Smooth muscle cell (in vitro differentiated cells): ENCODE measurements at regions not wholly inside any gene's neighbourhood (a gene's known extent, or its start where the extent isn't known, plus 50 kb on each side); places are given as distances from the start of the nearest gene placed in this dataset.

Source experiments
- DNase-seq: peaks from one replicate; lab custom pipeline; 2025; ENCODE audit not compliant: unreplicated experiment; lab: John Stamatoyannopoulos, UW
- H2AFZ ChIP-seq: fragments of 200-600 bp; sonication (generic); 2 replicates; pipeline ENCODE4 v1.6.0; 2016; ENCODE audit warnings: antibody characterized with exemption, low read depth, mild to moderate bottlenecking
- H3F3A ChIP-seq: fragments of 200-600 bp; sonication (generic); 2 replicates; pipeline ENCODE4 v1.6.0; 2017; ENCODE audit warnings: antibody characterized with exemption, low read depth
- H3K27ac ChIP-seq: fragments of 200-600 bp; sonication (generic); 2 replicates; pipeline ENCODE4 v1.5.1; 2016; ENCODE audit warnings: low read depth, mild to moderate bottlenecking
- H3K27me3 ChIP-seq: fragments of 200-600 bp; sonication (generic); 2 replicates; pipeline ENCODE4 v1.6.1; 2016; ENCODE audit warnings: low read depth, mild to moderate bottlenecking
- H3K36me3 ChIP-seq: fragments of 200-600 bp; sonication (generic); 2 replicates; pipeline ENCODE4 v1.5.1; 2016; ENCODE audit warnings: low read depth
- H3K4me1 ChIP-seq: fragments of 200-600 bp; sonication (generic); 2 replicates; pipeline ENCODE4 v1.5.1; 2016; ENCODE audit warnings: low read depth
- H3K4me2 ChIP-seq: fragments of 200-600 bp; sonication (generic); 2 replicates; pipeline ENCODE4 v1.6.0; 2016; ENCODE audit warnings: mild to moderate bottlenecking
- H3K4me3 ChIP-seq: fragments of 200-600 bp; sonication (generic); 2 replicates; pipeline ENCODE4 v1.5.1; 2016; ENCODE audit warnings: mild to moderate bottlenecking
- H3K79me2 ChIP-seq: fragments of 200-600 bp; sonication (generic); 2 replicates; pipeline ENCODE4 v1.6.0; 2016; ENCODE audit warnings: low read depth, mild to moderate bottlenecking
- H3K9ac ChIP-seq: fragments of 200-600 bp; sonication (generic); 2 replicates; pipeline ENCODE4 v1.6.0; 2016; ENCODE audit warnings: low read depth
- H3K9me3 ChIP-seq: fragments of 200-600 bp; sonication (generic); replicated peaks from 2 replicates; pipeline ENCODE4 v1.5.1; 2016; ENCODE audit warnings: low read depth
- H4K20me1 ChIP-seq: fragments of 200-600 bp; sonication (generic); 2 replicates; pipeline ENCODE4 v1.6.0; 2016; ENCODE audit warnings: low read depth
- WGBS: methylation state at CpG from one replicate; pipeline ENCODE4 v1.1.7; 2016; ENCODE audit warnings: low lambda C conversion rate; 5-methylcytosine and 5-hydroxymethylcytosine counted together
- TF ChIP-seq, protein P1 (sequence below): fragments of 200-600 bp; sonication (generic); IDR thresholded peaks from 2 replicates; pipeline ENCODE4 v1.5.1; 2017; ENCODE audit warnings: borderline replicate concordance, mild to moderate bottlenecking, antibody characterized with exemption; ENCODE audit not compliant: insufficient read depth, poor library complexity, severe bottlenecking

GRCh38 chr21:16034446-16035190 lies 304.8 kb downstream of the USP25 start:
- TF ChIP-seq, protein P1, sequence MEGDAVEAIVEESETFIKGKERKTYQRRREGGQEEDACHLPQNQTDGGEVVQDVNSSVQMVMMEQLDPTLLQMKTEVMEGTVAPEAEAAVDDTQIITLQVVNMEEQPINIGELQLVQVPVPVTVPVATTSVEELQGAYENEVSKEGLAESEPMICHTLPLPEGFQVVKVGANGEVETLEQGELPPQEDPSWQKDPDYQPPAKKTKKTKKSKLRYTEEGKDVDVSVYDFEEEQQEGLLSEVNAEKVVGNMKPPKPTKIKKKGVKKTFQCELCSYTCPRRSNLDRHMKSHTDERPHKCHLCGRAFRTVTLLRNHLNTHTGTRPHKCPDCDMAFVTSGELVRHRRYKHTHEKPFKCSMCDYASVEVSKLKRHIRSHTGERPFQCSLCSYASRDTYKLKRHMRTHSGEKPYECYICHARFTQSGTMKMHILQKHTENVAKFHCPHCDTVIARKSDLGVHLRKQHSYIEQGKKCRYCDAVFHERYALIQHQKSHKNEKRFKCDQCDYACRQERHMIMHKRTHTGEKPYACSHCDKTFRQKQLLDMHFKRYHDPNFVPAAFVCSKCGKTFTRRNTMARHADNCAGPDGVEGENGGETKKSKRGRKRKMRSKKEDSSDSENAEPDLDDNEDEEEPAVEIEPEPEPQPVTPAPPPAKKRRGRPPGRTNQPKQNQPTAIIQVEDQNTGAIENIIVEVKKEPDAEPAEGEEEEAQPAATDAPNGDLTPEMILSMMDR, result no peak
- no peak overlapping the region for H3K4me3 ChIP-seq
- H3K79me2 ChIP-seq, result no peaks in the 10 kb centered on the region
- H3K9ac ChIP-seq, result no peak overlapping the region
- H4K20me1 ChIP-seq, result no peaks in the 10 kb centered on the region
- H3K27ac ChIP-seq, result no peak overlapping the region
- WGBS, result 0% methylated on average over 1 of the region's 1 CpG
- no peaks in the 10 kb centered on the region for H3F3A ChIP-seq
- no peaks in the 10 kb centered on the region for H3K9me3 ChIP-seq
- no peak for DNase-seq
- no peak overlapping the region for H3K4me2 ChIP-seq
- H3K36me3 ChIP-seq, result no peaks in the 10 kb centered on the region
- no peak overlapping the region for H2AFZ ChIP-seq
- no peaks in the 10 kb centered on the region for H3K4me1 ChIP-seq
- H3K27me3 ChIP-seq, result no peaks in the 10 kb centered on the region

GRCh38 chr21:16037421-16037955 lies 307.7 kb downstream of the USP25 start:
- no peak overlapping the region for H3K27ac ChIP-seq
- DNase-seq, result no peak
- 82% methylated on average over 5 of the region's 5 CpGs for WGBS
- H4K20me1 ChIP-seq, result no peaks in the 10 kb centered on the region
- no peaks in the 10 kb centered on the region for H3F3A ChIP-seq
- no peaks in the 10 kb centered on the region for H3K79me2 ChIP-seq
- TF ChIP-seq, protein P1, result no peak
- no peaks in the 10 kb centered on the region for H3K9me3 ChIP-seq
- no peaks in the 10 kb centered on the region for H3K36me3 ChIP-seq
- no peaks in the 10 kb centered on the region for H3K27me3 ChIP-seq
- H3K4me2 ChIP-seq, result no peak overlapping the region
- no peak overlapping the region for H3K4me3 ChIP-seq
- no peak overlapping the region for H2AFZ ChIP-seq
- H3K4me1 ChIP-seq, result no peaks in the 10 kb centered on the region
- H3K9ac ChIP-seq, result no peak overlapping the region

DNA sequence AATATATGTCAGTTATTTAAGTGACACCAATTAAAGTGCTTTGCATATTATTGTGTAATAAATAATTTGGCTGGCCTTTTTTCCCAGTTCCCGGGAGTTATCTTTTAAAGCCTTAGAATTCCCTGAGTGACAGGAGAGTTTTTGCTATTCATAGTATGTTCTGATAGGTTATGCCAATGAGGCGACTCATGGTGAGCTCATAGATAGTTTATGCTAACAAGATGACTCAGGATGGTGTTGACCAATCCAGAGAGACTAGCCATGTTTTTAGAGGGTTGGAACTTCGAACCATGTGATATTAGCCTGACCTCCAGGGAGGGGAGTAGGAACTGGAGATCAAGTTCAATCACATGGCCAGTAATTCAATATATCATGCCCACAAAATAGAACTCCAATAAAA lies 310.8 kb downstream of the USP25 start:
- Histone ChIP-seq H3K9me3 (no peaks in the 10 kb centered on the region), H4K20me1 (no peaks in the 10 kb centered on the region), H3K79me2 (no peaks in the 10 kb centered on the region), H3K4me2 (no peak overlapping the region), H3K4me1 (no peaks in the 10 kb centered on the region), H3K27ac (no peak overlapping the region), H3K27me3 (no peaks in the 10 kb centered on the region), H2AFZ (no peak overlapping the region), H3F3A (no peaks in the 10 kb centered on the region), H3K9ac (no peak overlapping the region), H3K4me3 (no peak overlapping the region), H3K36me3 (no peaks in the 10 kb centered on the region)
- DNase-seq, result no peak
- WGBS, result 91% methylated on average over 3 of the region's 3 CpGs
- TF ChIP-seq, protein P1, result no peak

DNA sequence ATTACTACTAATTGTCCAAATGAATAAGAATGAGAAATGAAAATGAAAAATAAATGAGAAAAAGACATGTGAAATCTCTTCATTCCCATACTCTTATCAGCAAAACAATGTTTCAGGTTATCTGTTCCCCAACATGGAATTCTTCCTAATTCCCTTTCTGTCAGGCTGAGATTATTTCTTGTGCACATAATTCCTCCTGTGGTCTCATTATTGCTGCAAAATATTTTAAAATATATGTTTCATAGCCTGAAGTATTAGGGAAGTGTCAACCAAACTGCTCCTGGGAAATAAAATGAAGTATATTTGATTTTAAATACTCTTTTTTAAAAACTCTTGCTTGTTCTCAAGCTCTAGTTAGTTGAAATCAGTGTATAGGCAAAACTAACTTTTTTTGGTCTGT lies 314.9 kb downstream of the USP25 start:
- DNase-seq, result no peak
- Histone ChIP-seq H3K4me3 (no peak overlapping the region), H3K4me1 (no peaks in the 10 kb centered on the region), H3K27me3 (no peaks in the 10 kb centered on the region), H2AFZ (no peak overlapping the region), H3K79me2 (no peaks in the 10 kb centered on the region), H3K9me3 (no peaks in the 10 kb centered on the region), H3K4me2 (no peak overlapping the region), H3K9ac (no peak overlapping the region), H3K36me3 (no peaks in the 10 kb centered on the region), H3F3A (peaks cover 4% of the 10 kb centered on the region), H3K27ac (no peak overlapping the region), H4K20me1 (no peaks in the 10 kb centered on the region)
- TF ChIP-seq, protein P1, result no peak
